IPS DF 19.7 (cell line): ENCODE measurements at regions not wholly inside any gene's neighbourhood (a gene's known extent, or its start where the extent isn't known, plus 50 kb on each side); places are given as distances from the start of the nearest gene placed in this dataset.

Experiments used
- DNase-seq: peaks from one replicate; pipeline ENCODE4 v3.0.0-alpha.2; 2013; ENCODE audit warnings: low read depth, low spot score

- DNase-seq, result no peak
Observed at GRCh38 chr6:170000071-170000843, 248.8 kb downstream of the ERMARD start.

GRCh38 chr6:169999367-169999766, 247.9 kb downstream of the ERMARD start:
- DNase-seq, result no peak

GRCh38 chr6:169998457-169998856, 247.0 kb downstream of the ERMARD start:
- no peak for DNase-seq

- no peak for DNase-seq
Observed at GRCh38 chr6:169997930-169998218, 246.5 kb downstream of the ERMARD start.

GRCh38 chr6:169997187-169997929, 245.9 kb downstream of the ERMARD start:
- DNase-seq, result no peak

GRCh38 chr6:169996378-169997051, 245.1 kb downstream of the ERMARD start:
- DNase-seq, result no peak

- DNase-seq, result no peak
Observed at GRCh38 chr6:169994739-169995138, 243.3 kb downstream of the ERMARD start.

- DNase-seq, result no peak
Observed at GRCh38 chr6:169993861-169994481, 242.5 kb downstream of the ERMARD start.

- DNase-seq, result no peak
Observed at GRCh38 chr6:169991913-169992312, 240.5 kb downstream of the ERMARD start.

- DNase-seq, result no peak
Observed at GRCh38 chr6:169991031-169991390, 239.6 kb downstream of the ERMARD start.

GRCh38 chr6:169990095-169991030, 238.9 kb downstream of the ERMARD start:
- no peak for DNase-seq

- DNase-seq, result no peak
Observed at GRCh38 chr6:169989594-169989993, 238.2 kb downstream of the ERMARD start.

GRCh38 chr6:169988769-169989550, 237.5 kb downstream of the ERMARD start:
- no peak for DNase-seq

- no peak for DNase-seq
Observed at GRCh38 chr6:169986848-169987498, 235.6 kb downstream of the ERMARD start.

- DNase-seq, result no peak
Observed at GRCh38 chr6:169986171-169986847, 234.9 kb downstream of the ERMARD start.

- no peak for DNase-seq
Observed at GRCh38 chr6:169985121-169986015, 233.9 kb downstream of the ERMARD start.

- DNase-seq, result no peak
Observed at GRCh38 chr6:169984181-169985120, 233.0 kb downstream of the ERMARD start.
